ENCODE measurements at regions not wholly inside any gene's neighbourhood (a gene's known extent, or its start where the extent isn't known, plus 50 kb on each side); places are given as distances from the start of the nearest gene placed in this dataset.
A peak's percentile ranks its signal among the peaks of the same experiment; 100 is the strongest.

DNA sequence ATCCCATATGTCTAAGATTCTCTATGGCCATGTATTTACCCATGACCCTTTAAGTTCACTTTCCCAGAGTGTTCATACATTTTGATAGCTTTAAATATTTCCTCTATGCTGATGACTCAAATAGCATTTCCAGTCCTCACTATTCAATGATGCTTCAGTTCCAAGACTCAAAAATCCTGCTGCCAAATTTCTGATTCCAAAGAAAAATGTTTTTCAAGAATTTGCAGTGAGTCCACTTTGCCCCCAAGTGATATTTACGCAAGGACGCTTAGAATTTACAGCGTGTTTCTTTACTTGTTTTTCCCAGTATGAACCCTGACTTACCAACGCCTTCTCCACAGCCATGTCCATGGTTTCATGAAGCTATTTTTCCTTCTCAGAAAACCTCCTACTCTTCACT lies 127.9 kb upstream of the PCDH18 start:
- H3K27me3 Mint-ChIP-seq (ENCODE audit: low read depth, poor library complexity) = no peaks in the 10 kb centered on the region
- H3K4me1 Mint-ChIP-seq = peaks cover 45% of the 10 kb centered on the region
- peaks cover 12% of the 10 kb centered on the region for H3K36me3 Mint-ChIP-seq (ENCODE audit: low read depth)
- no peak overlapping the region for H3K4me3 Mint-ChIP-seq
- H3K9me3 Mint-ChIP-seq = peaks cover 18% of the 10 kb centered on the region
- no peak for DNase-seq
- H3K27ac Mint-ChIP-seq = peak overlapping the region; percentile 14
- TF ChIP-seq, protein P1, sequence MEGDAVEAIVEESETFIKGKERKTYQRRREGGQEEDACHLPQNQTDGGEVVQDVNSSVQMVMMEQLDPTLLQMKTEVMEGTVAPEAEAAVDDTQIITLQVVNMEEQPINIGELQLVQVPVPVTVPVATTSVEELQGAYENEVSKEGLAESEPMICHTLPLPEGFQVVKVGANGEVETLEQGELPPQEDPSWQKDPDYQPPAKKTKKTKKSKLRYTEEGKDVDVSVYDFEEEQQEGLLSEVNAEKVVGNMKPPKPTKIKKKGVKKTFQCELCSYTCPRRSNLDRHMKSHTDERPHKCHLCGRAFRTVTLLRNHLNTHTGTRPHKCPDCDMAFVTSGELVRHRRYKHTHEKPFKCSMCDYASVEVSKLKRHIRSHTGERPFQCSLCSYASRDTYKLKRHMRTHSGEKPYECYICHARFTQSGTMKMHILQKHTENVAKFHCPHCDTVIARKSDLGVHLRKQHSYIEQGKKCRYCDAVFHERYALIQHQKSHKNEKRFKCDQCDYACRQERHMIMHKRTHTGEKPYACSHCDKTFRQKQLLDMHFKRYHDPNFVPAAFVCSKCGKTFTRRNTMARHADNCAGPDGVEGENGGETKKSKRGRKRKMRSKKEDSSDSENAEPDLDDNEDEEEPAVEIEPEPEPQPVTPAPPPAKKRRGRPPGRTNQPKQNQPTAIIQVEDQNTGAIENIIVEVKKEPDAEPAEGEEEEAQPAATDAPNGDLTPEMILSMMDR (IDR thresholded peaks at IDR 0.05) = no peak

DNA sequence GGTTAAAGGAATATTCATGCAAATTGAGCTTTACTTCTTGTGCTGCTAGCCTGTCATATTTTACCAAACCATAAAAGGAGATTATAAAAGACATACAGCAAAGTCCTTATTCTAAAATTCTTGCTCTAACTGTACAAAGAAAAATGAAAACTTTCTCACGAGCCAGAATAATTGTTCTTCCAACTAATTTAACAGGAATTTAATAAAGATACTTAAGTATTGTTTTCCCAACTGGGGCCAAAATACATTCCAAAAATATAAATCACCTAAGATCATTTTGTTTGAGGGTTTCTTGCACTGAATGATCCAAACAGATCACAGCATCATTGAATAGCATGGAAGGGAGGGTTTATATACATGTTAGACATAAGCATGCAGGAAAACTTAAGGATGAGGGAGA lies 127.1 kb upstream of the PCDH18 start:
- no peaks in the 10 kb centered on the region for H3K27me3 Mint-ChIP-seq (ENCODE audit: low read depth, poor library complexity)
- H3K36me3 Mint-ChIP-seq (ENCODE audit: low read depth) = peaks cover 10% of the 10 kb centered on the region
- DNase-seq = no peak
- TF ChIP-seq, protein P1 (IDR thresholded peaks at IDR 0.05) = no peak
- H3K4me3 Mint-ChIP-seq = no peak overlapping the region
- no peak overlapping the region for H3K27ac Mint-ChIP-seq
- H3K9me3 Mint-ChIP-seq = peaks cover 18% of the 10 kb centered on the region
- H3K4me1 Mint-ChIP-seq = peaks cover 37% of the 10 kb centered on the region

DNA sequence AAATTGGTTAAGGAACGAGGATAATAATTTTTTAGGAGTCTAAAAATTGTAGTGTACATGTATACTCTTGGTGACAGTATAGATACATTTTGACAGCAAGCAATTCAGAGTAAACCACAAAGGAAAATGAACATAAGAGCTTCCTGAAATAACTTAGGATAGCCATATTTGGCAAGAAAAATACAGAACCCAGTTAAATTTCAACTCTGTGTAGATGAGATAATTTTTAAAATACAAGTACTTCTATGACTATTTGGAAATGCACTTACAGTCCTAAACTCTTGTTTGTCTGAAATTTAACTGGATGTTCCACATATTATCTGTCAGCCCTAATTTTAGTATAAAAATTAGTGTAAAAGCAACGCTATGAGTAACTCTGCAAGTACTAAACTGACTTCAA lies 124.4 kb upstream of the PCDH18 start:
- Mint-ChIP-seq H3K4me1 (peaks cover 15% of the 10 kb centered on the region), H3K27me3 (ENCODE audit: low read depth, poor library complexity) (no peaks in the 10 kb centered on the region), H3K36me3 (ENCODE audit: low read depth) (peaks cover 5% of the 10 kb centered on the region), H3K27ac (no peak overlapping the region), H3K4me3 (no peak overlapping the region), H3K9me3 (peaks cover 5% of the 10 kb centered on the region)
- TF ChIP-seq, protein P1 (IDR thresholded peaks at IDR 0.05) = no peak
- DNase-seq = no peak

DNA sequence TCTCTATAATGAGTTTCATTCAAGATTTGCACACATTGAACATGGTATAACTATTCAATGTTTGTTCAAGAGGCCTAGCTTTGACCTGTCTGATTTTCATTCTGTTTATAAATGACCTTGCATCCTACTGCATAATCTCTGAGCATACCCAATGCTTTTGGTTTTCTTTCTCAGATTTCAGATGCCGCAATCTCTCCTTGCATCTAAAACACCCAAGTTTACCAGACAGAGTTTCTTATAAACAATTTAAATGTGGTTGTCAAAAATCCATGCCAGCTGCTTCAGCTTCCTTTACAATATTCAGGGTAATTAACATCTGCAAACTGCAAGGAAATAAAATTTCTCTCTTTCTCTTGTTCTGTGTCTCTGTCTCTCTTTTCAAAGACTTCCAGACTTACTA lies 123.0 kb upstream of the PCDH18 start:
- H3K27ac Mint-ChIP-seq = no peak overlapping the region
- no peaks in the 10 kb centered on the region for H3K27me3 Mint-ChIP-seq (ENCODE audit: low read depth, poor library complexity)
- DNase-seq = no peak
- H3K4me3 Mint-ChIP-seq = no peak overlapping the region
- TF ChIP-seq, protein P1 (IDR thresholded peaks at IDR 0.05) = no peak
- no peaks in the 10 kb centered on the region for H3K36me3 Mint-ChIP-seq (ENCODE audit: low read depth)
- peaks cover 10% of the 10 kb centered on the region for H3K4me1 Mint-ChIP-seq
- H3K9me3 Mint-ChIP-seq = peaks cover under 1% of the 10 kb centered on the region

DNA sequence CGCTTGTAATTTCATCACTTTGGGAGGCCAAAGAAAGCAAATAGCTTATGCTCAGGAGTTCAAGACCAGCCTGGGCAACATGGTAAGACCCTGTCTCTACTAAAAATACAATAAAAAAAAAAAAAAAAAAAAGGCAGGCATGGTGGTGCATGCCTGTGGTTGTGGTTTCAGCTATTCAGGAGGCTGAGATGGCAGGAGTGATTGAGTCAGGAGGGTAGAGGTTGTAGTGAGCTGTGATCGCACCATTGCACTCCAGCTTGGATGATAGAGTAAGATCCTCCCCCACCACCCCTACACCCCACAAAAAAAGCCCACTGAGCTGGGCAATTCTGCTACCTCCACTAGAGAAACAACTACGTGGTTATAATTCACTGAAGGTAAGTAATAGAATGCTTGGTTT lies 118.8 kb upstream of the PCDH18 start:
- Mint-ChIP-seq H3K27me3 (ENCODE audit: low read depth, poor library complexity) (no peaks in the 10 kb centered on the region), H3K36me3 (ENCODE audit: low read depth) (no peaks in the 10 kb centered on the region)

More for the DNA sequence above, 118.8 kb upstream of the PCDH18 start:
- DNase-seq = no peak
- TF ChIP-seq, protein P1 (IDR thresholded peaks at IDR 0.05) = no peak
- H3K4me3 Mint-ChIP-seq = no peak overlapping the region
- H3K9me3 Mint-ChIP-seq = peaks cover 23% of the 10 kb centered on the region
- no peak overlapping the region for H3K27ac Mint-ChIP-seq
- H3K4me1 Mint-ChIP-seq = no peaks in the 10 kb centered on the region
